Prostate gland (tissue), 1 donor: ENCODE measurements at regions not wholly inside any gene's neighbourhood (a gene's known extent, or its start where the extent isn't known, plus 50 kb on each side); places are given as distances from the start of the nearest gene placed in this dataset.

Experiments
- POLR2A ChIP-seq: fragments of 450-650 bp; IDR thresholded peaks from one replicate; pipeline ENCODE4 v1.6.1; 2016; ENCODE audit warnings: antibody characterized with exemption, mild to moderate bottlenecking
- POLR2AphosphoS5 ChIP-seq: sonication (generic); formaldehyde crosslinking; IDR thresholded peaks from one replicate; pipeline ENCODE4 v1.6.1; 2017; ENCODE audit warnings: antibody characterized with exemption

DNA sequence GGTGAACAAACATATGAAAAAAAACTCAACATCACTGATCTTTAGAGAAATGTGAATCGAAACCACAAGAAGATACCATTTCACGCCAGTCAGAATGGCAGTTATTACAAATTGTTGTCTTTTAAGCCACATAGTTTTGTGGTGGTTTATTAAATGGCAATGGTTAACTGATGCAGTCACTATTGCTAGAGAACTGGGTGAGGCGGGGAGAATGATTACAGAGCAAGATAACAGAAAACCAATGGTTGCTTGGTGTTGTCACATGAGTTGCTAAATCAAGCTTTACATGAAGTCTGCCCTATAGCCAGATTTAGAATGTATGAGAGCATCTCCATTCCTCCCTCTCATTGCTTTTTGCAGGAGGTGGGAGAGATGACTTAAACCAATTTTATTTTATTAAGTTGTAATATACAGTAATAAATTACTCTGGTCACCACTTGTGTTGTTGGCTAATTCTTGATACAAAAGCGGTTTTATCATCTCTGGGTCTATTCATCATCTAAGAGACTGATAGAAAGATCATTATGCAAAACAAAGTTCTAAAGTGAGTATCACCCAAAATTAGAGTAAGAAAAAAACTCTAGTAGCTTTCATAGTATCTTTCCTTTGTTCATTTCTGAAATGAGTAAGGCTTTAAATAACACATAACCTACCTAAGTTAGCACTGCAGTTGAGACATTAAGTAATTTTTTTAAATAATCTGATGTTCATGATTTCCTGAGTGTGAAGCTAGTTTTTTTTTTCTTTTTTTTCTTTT is 859.5 kb downstream of the STIM2 start:
- TF ChIP-seq POLR2AphosphoS5 (no peak), POLR2A (no peak)
